ENCODE measurements at regions not wholly inside any gene's neighbourhood (a gene's known extent, or its start where the extent isn't known, plus 50 kb on each side); places are given as distances from the start of the nearest gene placed in this dataset.
"Not testable (repeated sequence)": the region's sequence is repeated elsewhere in the genome, so short reads cannot be mapped to it uniquely, and the experiment has no call there.

- CTCF ChIA-PET; H3K9me3 ChIP-seq (ENCODE audit: control insufficient read depth, insufficient read depth, low read depth, low read length); H3K27ac ChIP-seq (ENCODE audit: extremely low read depth, low read depth, low read length); H3K4me3 ChIP-seq (ENCODE audit: low read depth, low read length); POLR2A ChIA-PET; H3K36me3 ChIP-seq (ENCODE audit: control insufficient read depth in 2 of 2, insufficient read depth in 1 of 2, low read length in 2 of 2); H3K4me1 ChIP-seq (ENCODE audit: control insufficient read depth, insufficient read depth, low read length): not testable (repeated sequence)
- peak; percentile 65 for TF ChIP-seq ATF2 (tag by site-specific recombination; IDR thresholded peaks at IDR 0.05; ENCODE audit: low read depth)
Measured at GRCh38 chrX:131430465-131430864, 113.4 kb upstream of the OR13H1 start.

- H3K27ac ChIP-seq (ENCODE audit: extremely low read depth, low read depth, low read length), result no peak overlapping the region
Measured at GRCh38 chrX:131441033-131441432, 102.8 kb upstream of the OR13H1 start.

GRCh38 chrX:131445955-131446354 is 97.9 kb upstream of the OR13H1 start:
- no peaks in the 10 kb centered on the region for H3K36me3 ChIP-seq (ENCODE audit: control insufficient read depth in 2 of 2, insufficient read depth in 1 of 2, low read length in 2 of 2)
- TF ChIP-seq ZNF280D (tag by site-specific recombination; IDR thresholded peaks at IDR 0.05), result no peak
- H3K4me1 ChIP-seq (ENCODE audit: control insufficient read depth, insufficient read depth, low read length), result no peaks in the 10 kb centered on the region
- no peak overlapping the region for H3K4me3 ChIP-seq (ENCODE audit: low read depth, low read length)
- CTCF ChIA-PET, result interaction anchor here (0.9 kb wide), 1 partner anchor 8 kb away, joined by 3 read pairs; no protein-coding TSS in a partner anchor
- no peak overlapping the region for H3K27ac ChIP-seq (ENCODE audit: extremely low read depth, low read depth, low read length)
- H3K9me3 ChIP-seq (ENCODE audit: control insufficient read depth, insufficient read depth, low read depth, low read length), result no peaks in the 10 kb centered on the region
- POLR2A ChIA-PET, result no interaction called here

More at GRCh38 chrX:131441033-131441432, 102.8 kb upstream of the OR13H1 start:
- Histone ChIP-seq H3K9me3 (ENCODE audit: control insufficient read depth, insufficient read depth, low read depth, low read length) (no peaks in the 10 kb centered on the region), H3K4me1 (ENCODE audit: control insufficient read depth, insufficient read depth, low read length) (no peaks in the 10 kb centered on the region), H3K36me3 (ENCODE audit: control insufficient read depth in 2 of 2, insufficient read depth in 1 of 2, low read length in 2 of 2) (no peaks in the 10 kb centered on the region), H3K4me3 (ENCODE audit: low read depth, low read length) (no peak overlapping the region)
- POLR2A ChIA-PET, result no interaction called here
- CTCF ChIA-PET, result no interaction called here
- TF ChIP-seq ZNF18 (tag by site-specific recombination; IDR thresholded peaks at IDR 0.05) (no peak), ZSCAN5A (tag by site-specific recombination; IDR thresholded peaks at IDR 0.05) (no peak), ZNF792 (tag by site-specific recombination; IDR thresholded peaks at IDR 0.05) (no peak), ZNF354C (tag by site-specific recombination; IDR thresholded peaks at IDR 0.05; ENCODE audit: borderline replicate concordance, low read depth) (no peak), ZXDB (tag by site-specific recombination; IDR thresholded peaks at IDR 0.05) (no peak), MZF1 (tag by site-specific recombination; IDR thresholded peaks at IDR 0.05; ENCODE audit: borderline replicate concordance) (no peak), ZNF121 (tag by site-specific recombination; IDR thresholded peaks at IDR 0.05) (no peak), MYNN (tag by site-specific recombination; IDR thresholded peaks at IDR 0.05; ENCODE audit: borderline replicate concordance) (no peak), ZNF133 (tag by site-specific recombination; IDR thresholded peaks at IDR 0.05) (no peak), ZNF621 (tag by site-specific recombination; IDR thresholded peaks at IDR 0.05) (no peak)

- H3K27ac ChIP-seq (ENCODE audit: extremely low read depth, low read depth, low read length); H3K36me3 ChIP-seq (ENCODE audit: control insufficient read depth in 2 of 2, insufficient read depth in 1 of 2, low read length in 2 of 2); CTCF ChIA-PET; POLR2A ChIA-PET; H3K9me3 ChIP-seq (ENCODE audit: control insufficient read depth, insufficient read depth, low read depth, low read length); H3K4me3 ChIP-seq (ENCODE audit: low read depth, low read length); H3K4me1 ChIP-seq (ENCODE audit: control insufficient read depth, insufficient read depth, low read length): not testable (repeated sequence)
Measured at GRCh38 chrX:131461855-131462254, 82.0 kb upstream of the OR13H1 start.

GRCh38 chrX:131473809-131474208 is 70.1 kb upstream of the OR13H1 start:
- CTCF ChIA-PET, result interaction anchor here (0.7 kb wide), 1 partner anchor 202 kb away, joined by 3 read pairs; no protein-coding TSS in a partner anchor
- H3K9me3 ChIP-seq (ENCODE audit: control insufficient read depth, insufficient read depth, low read depth, low read length); H3K4me3 ChIP-seq (ENCODE audit: low read depth, low read length); H3K4me1 ChIP-seq (ENCODE audit: control insufficient read depth, insufficient read depth, low read length); H3K27ac ChIP-seq (ENCODE audit: extremely low read depth, low read depth, low read length); H3K36me3 ChIP-seq (ENCODE audit: control insufficient read depth in 2 of 2, insufficient read depth in 1 of 2, low read length in 2 of 2); POLR2A ChIA-PET: not testable (repeated sequence)
